ENCODE measurements at regions not wholly inside any gene's neighbourhood (a gene's known extent, or its start where the extent isn't known, plus 50 kb on each side); places are given as distances from the start of the nearest gene placed in this dataset.

- Histone ChIP-seq H3K4me3 (no peak overlapping the region), H3K27ac (no peak overlapping the region), H3K4me1 (replicated peaks) (no peaks in the 10 kb centered on the region), H3K27me3 (replicated peaks; ENCODE audit: insufficient read depth) (no peaks in the 10 kb centered on the region), H3K36me3 (no peaks in the 10 kb centered on the region), H3K9me3 (no peaks in the 10 kb centered on the region)
- DNase-seq (ENCODE audit: low spot score), result no peak
- TF ChIP-seq CTCF (IDR thresholded peaks at IDR 0.05) (no peak), POLR2AphosphoS5 (IDR thresholded peaks at IDR 0.05) (no peak), POLR2A (IDR thresholded peaks at IDR 0.05) (no peak)
- intact Hi-C loops (cut with DNase I), result no loop called here
Observed at GRCh38 chr2:17334300-17334699, 183.9 kb downstream of the RAD51AP2 start.

- WGBS, result 83% methylated on average over 1 of the region's 1 CpG
- Histone ChIP-seq H3K27me3 (replicated peaks; ENCODE audit: insufficient read depth) (no peaks in the 10 kb centered on the region), H3K4me1 (replicated peaks) (no peaks in the 10 kb centered on the region), H3K9me3 (no peaks in the 10 kb centered on the region), H3K36me3 (no peaks in the 10 kb centered on the region), H3K4me3 (no peak overlapping the region), H3K27ac (no peak overlapping the region)
- no peak for DNase-seq (ENCODE audit: low spot score)
- no peak for TF ChIP-seq POLR2A (IDR thresholded peaks at IDR 0.05)
- TF ChIP-seq CTCF (IDR thresholded peaks at IDR 0.05), result no peak
- no peak for TF ChIP-seq POLR2AphosphoS5 (IDR thresholded peaks at IDR 0.05)
- intact Hi-C loops (cut with DNase I), result no loop called here
Observed at GRCh38 chr2:17331636-17332035, 186.6 kb downstream of the RAD51AP2 start.

- no peaks in the 10 kb centered on the region for H3K36me3 ChIP-seq
- intact Hi-C loops (cut with DNase I), result no loop called here
- TF ChIP-seq POLR2AphosphoS5 (IDR thresholded peaks at IDR 0.05) (no peak), POLR2A (IDR thresholded peaks at IDR 0.05) (no peak), CTCF (IDR thresholded peaks at IDR 0.05) (no peak)
- DNase-seq (ENCODE audit: low spot score), result no peak
- no peaks in the 10 kb centered on the region for H3K27me3 ChIP-seq (replicated peaks; ENCODE audit: insufficient read depth)
- WGBS, result 58% methylated on average over 1 of the region's 1 CpG
- no peak overlapping the region for H3K27ac ChIP-seq
- no peak overlapping the region for H3K4me3 ChIP-seq
- no peaks in the 10 kb centered on the region for H3K9me3 ChIP-seq
- no peaks in the 10 kb centered on the region for H3K4me1 ChIP-seq (replicated peaks)
Observed at GRCh38 chr2:17328161-17328560, 190.1 kb downstream of the RAD51AP2 start.

- TF ChIP-seq POLR2A (IDR thresholded peaks at IDR 0.05), result no peak
- no peak for TF ChIP-seq CTCF (IDR thresholded peaks at IDR 0.05)
- no peak for TF ChIP-seq POLR2AphosphoS5 (IDR thresholded peaks at IDR 0.05)
- DNase-seq (ENCODE audit: low spot score), result no peak
- Histone ChIP-seq H3K4me1 (replicated peaks) (no peaks in the 10 kb centered on the region), H3K27me3 (replicated peaks; ENCODE audit: insufficient read depth) (no peaks in the 10 kb centered on the region), H3K4me3 (no peak overlapping the region), H3K9me3 (no peaks in the 10 kb centered on the region), H3K36me3 (no peaks in the 10 kb centered on the region), H3K27ac (no peak overlapping the region)
- 72% methylated on average over 4 of the region's 4 CpGs for WGBS
- intact Hi-C loops (cut with DNase I), result no loop called here
Observed at GRCh38 chr2:17327649-17328048, 190.6 kb downstream of the RAD51AP2 start.

- TF ChIP-seq POLR2AphosphoS5 (IDR thresholded peaks at IDR 0.05) (no peak), CTCF (IDR thresholded peaks at IDR 0.05) (no peak), POLR2A (IDR thresholded peaks at IDR 0.05) (no peak)
- H3K36me3 ChIP-seq, result no peaks in the 10 kb centered on the region
- H3K9me3 ChIP-seq, result no peaks in the 10 kb centered on the region
- no peaks in the 10 kb centered on the region for H3K27me3 ChIP-seq (replicated peaks; ENCODE audit: insufficient read depth)
- WGBS, result 20% methylated on average over 2 of the region's 2 CpGs
- H3K4me1 ChIP-seq (replicated peaks), result no peaks in the 10 kb centered on the region
- H3K27ac ChIP-seq, result no peak overlapping the region
- DNase-seq (ENCODE audit: low spot score), result no peak
- no peak overlapping the region for H3K4me3 ChIP-seq
- intact Hi-C loops (cut with DNase I), result no loop called here
Observed at GRCh38 chr2:17326717-17327116, 191.5 kb downstream of the RAD51AP2 start.

Measured in prostate gland (tissue), 2 donors.